ENCODE measurements at regions not wholly inside any gene's neighbourhood (a gene's known extent, or its start where the extent isn't known, plus 50 kb on each side); places are given as distances from the start of the nearest gene placed in this dataset.

DNA sequence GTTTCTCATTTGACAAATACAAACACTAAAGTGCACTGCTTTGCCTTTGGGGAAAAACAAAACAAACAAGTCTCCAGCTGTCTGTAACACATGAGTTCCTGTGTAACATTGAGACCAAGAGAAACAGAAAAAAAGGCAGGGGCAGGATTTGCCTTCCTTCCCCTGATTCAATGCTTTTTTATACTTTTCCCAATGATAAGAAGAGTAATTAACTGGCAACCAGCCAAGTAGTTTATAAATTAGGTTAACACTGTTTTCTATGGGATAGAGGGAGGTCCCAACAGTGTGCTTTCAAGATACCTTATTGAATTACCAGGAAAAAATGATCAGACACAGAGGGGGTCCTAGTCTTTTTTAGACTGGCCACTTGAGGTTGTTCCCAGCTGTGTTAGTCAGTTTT, 346.8 kb downstream of the TRIM36 start:
- TF ChIP-seq, protein P1, sequence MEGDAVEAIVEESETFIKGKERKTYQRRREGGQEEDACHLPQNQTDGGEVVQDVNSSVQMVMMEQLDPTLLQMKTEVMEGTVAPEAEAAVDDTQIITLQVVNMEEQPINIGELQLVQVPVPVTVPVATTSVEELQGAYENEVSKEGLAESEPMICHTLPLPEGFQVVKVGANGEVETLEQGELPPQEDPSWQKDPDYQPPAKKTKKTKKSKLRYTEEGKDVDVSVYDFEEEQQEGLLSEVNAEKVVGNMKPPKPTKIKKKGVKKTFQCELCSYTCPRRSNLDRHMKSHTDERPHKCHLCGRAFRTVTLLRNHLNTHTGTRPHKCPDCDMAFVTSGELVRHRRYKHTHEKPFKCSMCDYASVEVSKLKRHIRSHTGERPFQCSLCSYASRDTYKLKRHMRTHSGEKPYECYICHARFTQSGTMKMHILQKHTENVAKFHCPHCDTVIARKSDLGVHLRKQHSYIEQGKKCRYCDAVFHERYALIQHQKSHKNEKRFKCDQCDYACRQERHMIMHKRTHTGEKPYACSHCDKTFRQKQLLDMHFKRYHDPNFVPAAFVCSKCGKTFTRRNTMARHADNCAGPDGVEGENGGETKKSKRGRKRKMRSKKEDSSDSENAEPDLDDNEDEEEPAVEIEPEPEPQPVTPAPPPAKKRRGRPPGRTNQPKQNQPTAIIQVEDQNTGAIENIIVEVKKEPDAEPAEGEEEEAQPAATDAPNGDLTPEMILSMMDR (IDR thresholded peaks at IDR 0.05): no peak
- no peak for TF ChIP-seq POLR2A (IDR thresholded peaks at IDR 0.05)
